IPS DF 6.9 (cell line): ENCODE measurements at regions not wholly inside any gene's neighbourhood (a gene's known extent, or its start where the extent isn't known, plus 50 kb on each side); places are given as distances from the start of the nearest gene placed in this dataset.

Experiments
- DNase-seq: peaks from one replicate; pipeline ENCODE4 v3.0.0-alpha.2; 2013; ENCODE audit warnings: low read depth, low spot score
- H3K27ac ChIP-seq: one replicate; pipeline ENCODE4 v1.5.1; 2013; ENCODE audit warnings: low read length, control low read depth
- H3K27me3 ChIP-seq: 2 replicates; pipeline ENCODE4 v1.6.1; 2013; ENCODE audit warnings: mild to moderate bottlenecking, low read length; ENCODE audit not compliant: control insufficient read depth, insufficient read depth
- H3K36me3 ChIP-seq: 2 replicates; pipeline ENCODE4 v1.6.1; 2013; ENCODE audit warnings: low read length; ENCODE audit not compliant: control insufficient read depth, insufficient read depth
- H3K4me1 ChIP-seq: 2 replicates; pipeline ENCODE4 v1.6.1; 2013; ENCODE audit warnings: low read length; ENCODE audit not compliant: control insufficient read depth, insufficient read depth
- H3K4me3 ChIP-seq: 2 replicates; pipeline ENCODE4 v1.5.1; 2013; ENCODE audit warnings: mild to moderate bottlenecking, low read length
- H3K9me3 ChIP-seq: 2 replicates; pipeline ENCODE4 v1.6.1; 2013; ENCODE audit warnings: low read length, inconsistent platforms; ENCODE audit not compliant: control insufficient read depth, insufficient read depth
- WGBS: extraction: QIAGEN DNeasy Blood & Tissue Kit; methylation state at CpG from one replicate; pipeline ENCODE4 v1.1.7; 2013; ENCODE audit warnings: mixed read lengths, missing lambda C conversion rate; ENCODE audit not compliant: insufficient read length, insufficient coverage; 5-methylcytosine and 5-hydroxymethylcytosine counted together

DNA sequence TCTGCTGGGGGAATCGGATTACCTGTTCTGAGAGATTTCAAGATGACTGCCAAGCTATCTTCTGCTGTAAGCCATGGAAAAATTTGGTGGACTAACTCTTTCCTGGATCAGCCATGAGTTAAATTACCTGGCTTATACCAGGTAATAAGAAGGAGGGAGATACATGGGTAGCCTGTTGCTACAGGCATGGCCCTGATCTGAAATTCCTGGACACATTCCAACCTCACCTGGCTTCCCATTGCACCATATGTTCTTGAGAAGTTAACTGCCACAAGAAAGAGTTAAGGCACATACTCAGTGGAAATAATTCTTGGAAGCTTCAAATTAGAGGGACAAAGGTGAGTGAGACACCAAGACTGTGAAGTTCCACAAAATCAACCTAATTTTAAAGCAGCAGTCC is 371.3 kb downstream of the ACTL7B start:
- WGBS, result no CpG with 5 or more reads among the region's 1 CpG
- no peak overlapping the region for H3K27ac ChIP-seq
- no peak for DNase-seq
- no peak overlapping the region for H3K4me3 ChIP-seq
- no peaks in the 10 kb centered on the region for H3K4me1 ChIP-seq
- no peaks in the 10 kb centered on the region for H3K27me3 ChIP-seq
- no peaks in the 10 kb centered on the region for H3K9me3 ChIP-seq
- no peaks in the 10 kb centered on the region for H3K36me3 ChIP-seq

- DNase-seq, result no peak
Measured at GRCh38 chr9:108483676-108484075, 372.1 kb downstream of the ACTL7B start.

DNA sequence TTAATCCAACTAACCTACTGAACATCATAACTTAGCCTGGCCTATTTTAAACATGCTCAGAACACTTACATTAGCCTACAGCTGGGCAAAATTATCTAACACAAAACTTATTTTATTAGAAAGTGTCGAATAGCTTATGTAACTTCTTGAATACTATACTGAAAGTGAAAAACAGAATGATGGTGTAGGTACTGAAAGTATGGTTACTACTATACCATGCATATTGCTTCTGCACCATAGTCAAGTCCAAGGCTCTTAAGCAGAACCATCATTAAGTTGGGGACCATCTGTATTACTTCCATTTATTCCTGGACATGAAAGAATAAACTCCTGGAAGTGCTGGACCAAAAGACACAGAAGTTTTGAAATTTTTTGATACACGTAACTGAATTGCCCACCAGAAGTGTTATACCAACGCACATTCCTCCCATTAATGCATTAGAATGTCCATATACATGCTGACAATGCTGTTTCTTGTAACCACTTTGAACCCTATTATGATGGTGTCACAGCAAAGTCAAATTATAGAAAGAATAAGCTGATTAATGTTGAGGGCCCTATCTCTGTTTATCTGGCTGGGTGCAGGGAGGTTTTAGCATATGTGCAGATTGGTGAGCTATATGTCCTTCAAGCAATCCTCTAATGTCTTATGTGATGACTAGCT is 375.7 kb downstream of the ACTL7B start:
- no peak overlapping the region for H3K27ac ChIP-seq
- no peaks in the 10 kb centered on the region for H3K4me1 ChIP-seq
- no peaks in the 10 kb centered on the region for H3K27me3 ChIP-seq
- no peak for DNase-seq
- H3K4me3 ChIP-seq, result no peak overlapping the region
- WGBS, result no CpG with 5 or more reads among the region's 3 CpGs
- no peaks in the 10 kb centered on the region for H3K36me3 ChIP-seq
- no peaks in the 10 kb centered on the region for H3K9me3 ChIP-seq

More at GRCh38 chr9:108483676-108484075, 372.1 kb downstream of the ACTL7B start:
- H3K36me3 ChIP-seq, result no peaks in the 10 kb centered on the region
- H3K27ac ChIP-seq, result no peak overlapping the region
- H3K4me1 ChIP-seq, result no peaks in the 10 kb centered on the region
- no peak overlapping the region for H3K4me3 ChIP-seq
- H3K9me3 ChIP-seq, result no peaks in the 10 kb centered on the region
- no CpG with 5 or more reads among the region's 2 CpGs for WGBS
- H3K27me3 ChIP-seq, result no peaks in the 10 kb centered on the region

GRCh38 chr9:108478431-108479332 is 377.1 kb downstream of the ACTL7B start:
- H3K27ac ChIP-seq, result no peak overlapping the region

DNA sequence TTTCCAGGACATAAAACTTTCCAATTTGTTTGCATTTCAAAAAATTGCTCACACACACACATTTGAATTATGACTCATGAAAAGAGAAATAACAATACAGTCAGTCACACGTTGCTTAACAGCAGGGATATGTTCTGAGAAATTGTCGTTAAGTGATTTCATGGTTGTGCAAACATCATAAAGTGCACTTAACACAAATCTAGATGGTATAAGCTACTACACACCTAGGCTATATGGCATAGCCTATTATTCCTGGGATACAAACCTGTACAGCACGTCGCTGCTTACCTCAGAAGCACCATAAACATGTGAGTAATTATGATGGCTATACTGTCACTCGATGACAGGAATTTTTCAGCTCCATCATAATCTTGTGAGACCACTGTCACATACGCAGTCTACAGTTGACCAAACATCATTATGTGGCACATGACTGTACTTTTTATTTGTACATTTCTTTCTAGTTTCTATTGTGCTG is 378.2 kb downstream of the ACTL7B start:
- no peaks in the 10 kb centered on the region for H3K4me1 ChIP-seq
- no peak overlapping the region for H3K4me3 ChIP-seq
- no CpG with 5 or more reads among the region's 6 CpGs for WGBS
- H3K9me3 ChIP-seq, result no peaks in the 10 kb centered on the region
- no peak overlapping the region for H3K27ac ChIP-seq
- no peak for DNase-seq
- no peaks in the 10 kb centered on the region for H3K27me3 ChIP-seq
- H3K36me3 ChIP-seq, result no peaks in the 10 kb centered on the region

More at GRCh38 chr9:108478431-108479332, 377.1 kb downstream of the ACTL7B start:
- Histone ChIP-seq H3K9me3 (no peaks in the 10 kb centered on the region), H3K4me1 (no peaks in the 10 kb centered on the region), H3K36me3 (no peaks in the 10 kb centered on the region), H3K27me3 (no peaks in the 10 kb centered on the region), H3K4me3 (no peak overlapping the region)
- DNase-seq, result no peak
- no CpG with 5 or more reads among the region's 11 CpGs for WGBS

- no peak for DNase-seq
- Histone ChIP-seq H3K4me1 (no peaks in the 10 kb centered on the region), H3K4me3 (no peak overlapping the region), H3K36me3 (no peaks in the 10 kb centered on the region), H3K9me3 (no peaks in the 10 kb centered on the region), H3K27ac (no peak overlapping the region), H3K27me3 (no peaks in the 10 kb centered on the region)
- no CpG with 5 or more reads among the region's 3 CpGs for WGBS
Measured at GRCh38 chr9:108476574-108476973, 379.2 kb downstream of the ACTL7B start.

- DNase-seq, result no peak
- WGBS, result no CpG with 5 or more reads among the region's 2 CpGs
- H3K4me3 ChIP-seq, result no peak overlapping the region
- no peaks in the 10 kb centered on the region for H3K36me3 ChIP-seq
- H3K27ac ChIP-seq, result no peak overlapping the region
- no peaks in the 10 kb centered on the region for H3K27me3 ChIP-seq
- no peaks in the 10 kb centered on the region for H3K4me1 ChIP-seq
- no peaks in the 10 kb centered on the region for H3K9me3 ChIP-seq
Measured at GRCh38 chr9:108475813-108476212, 380.0 kb downstream of the ACTL7B start.

DNA sequence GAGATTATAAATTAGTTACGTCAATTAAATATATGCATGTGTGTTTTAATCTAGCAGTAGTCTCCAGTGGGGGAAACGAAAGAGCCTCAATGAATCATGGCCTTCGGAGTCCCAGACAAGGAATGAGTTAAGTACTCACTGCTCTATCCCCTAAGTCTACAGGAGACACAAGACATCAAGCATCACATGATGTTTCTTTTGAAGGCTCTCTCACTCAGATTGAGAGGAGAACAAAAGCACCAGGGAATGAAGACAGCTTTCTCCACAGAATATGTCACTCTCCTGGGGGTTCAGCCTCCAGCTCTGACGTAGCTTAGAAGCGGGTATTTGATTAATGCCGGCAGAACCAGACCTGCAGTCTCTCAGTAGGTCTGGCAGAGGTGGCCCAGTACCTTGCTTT is 381.4 kb downstream of the ACTL7B start:
- no CpG with 5 or more reads among the region's 6 CpGs for WGBS
- no peak for DNase-seq
- no peaks in the 10 kb centered on the region for H3K27me3 ChIP-seq
- H3K4me3 ChIP-seq, result no peak overlapping the region
- H3K27ac ChIP-seq, result no peak overlapping the region
- no peaks in the 10 kb centered on the region for H3K36me3 ChIP-seq
- no peaks in the 10 kb centered on the region for H3K4me1 ChIP-seq
- H3K9me3 ChIP-seq, result no peaks in the 10 kb centered on the region

DNA sequence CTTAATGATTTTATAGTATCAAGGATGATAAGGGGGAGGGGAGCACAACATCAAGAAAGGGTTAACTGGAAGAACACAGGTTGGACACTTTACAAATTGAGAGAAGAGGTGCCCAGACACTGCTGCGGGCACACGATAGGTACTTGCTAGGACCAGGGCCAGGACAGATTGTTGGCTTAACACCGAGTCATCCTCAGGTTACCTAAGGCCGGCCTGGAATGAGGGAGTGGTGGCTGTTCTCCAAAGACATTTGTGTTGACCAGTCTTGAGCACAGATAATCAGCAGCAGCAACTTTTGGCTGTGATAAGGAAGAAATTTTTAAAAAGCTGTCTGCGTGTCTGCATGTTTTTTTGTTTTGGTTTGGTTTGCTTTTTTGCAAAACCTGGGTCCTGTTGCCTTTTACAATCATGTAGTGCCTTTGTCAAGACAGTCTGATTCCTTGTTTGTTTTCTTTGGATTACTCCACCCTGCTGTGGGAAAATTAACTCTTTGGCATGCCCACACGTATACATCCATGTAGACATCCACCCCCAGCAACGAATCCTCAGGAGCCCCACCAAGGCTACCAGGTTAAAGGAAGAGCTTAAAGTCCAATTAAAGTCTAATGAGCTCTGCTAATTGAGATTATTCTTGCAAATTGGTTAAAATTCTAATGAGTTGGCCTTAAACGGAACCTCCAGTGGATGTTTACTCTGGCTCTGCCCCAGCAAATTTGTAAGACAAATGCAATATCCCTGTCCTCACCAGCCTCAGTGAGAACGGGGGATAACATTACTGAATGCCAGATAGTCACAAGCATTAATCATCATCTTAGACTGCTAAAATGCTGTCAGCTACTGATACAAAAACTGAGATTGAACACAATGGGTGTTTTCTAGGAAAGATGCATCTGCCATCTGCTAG is 382.3 kb downstream of the ACTL7B start:
- no CpG with 5 or more reads among the region's 9 CpGs for WGBS
- no peaks in the 10 kb centered on the region for H3K9me3 ChIP-seq
- no peak overlapping the region for H3K27ac ChIP-seq
- no peak for DNase-seq
- no peaks in the 10 kb centered on the region for H3K36me3 ChIP-seq
- H3K27me3 ChIP-seq, result no peaks in the 10 kb centered on the region
- H3K4me3 ChIP-seq, result no peak overlapping the region
- H3K4me1 ChIP-seq, result no peaks in the 10 kb centered on the region

DNA sequence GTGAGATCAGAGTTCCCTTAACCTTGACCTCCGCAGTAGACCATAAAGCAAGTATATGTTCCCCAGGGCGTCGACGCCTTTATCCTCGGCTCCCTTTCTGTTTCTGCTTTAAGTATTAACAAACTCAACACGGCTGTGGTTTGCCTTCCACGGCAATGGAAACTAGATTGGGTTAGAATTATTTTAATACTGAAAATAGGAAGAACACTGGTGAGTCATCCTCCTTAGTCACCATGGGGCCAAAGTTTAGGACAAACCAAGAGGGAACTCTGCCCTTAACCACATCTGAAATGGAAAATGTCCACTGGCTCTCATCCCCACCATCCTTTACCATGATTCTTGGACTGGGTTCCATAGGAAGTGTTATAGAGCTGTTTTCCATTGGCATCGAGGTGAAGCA is 386.1 kb downstream of the ACTL7B start:
- Histone ChIP-seq H3K4me3 (no peak overlapping the region), H3K36me3 (no peaks in the 10 kb centered on the region), H3K27ac (no peak overlapping the region), H3K27me3 (no peaks in the 10 kb centered on the region), H3K4me1 (no peaks in the 10 kb centered on the region), H3K9me3 (no peaks in the 10 kb centered on the region)
- no peak for DNase-seq
- WGBS, result no CpG with 5 or more reads among the region's 8 CpGs
